22Rv1 (cell line): ENCODE measurements at regions not wholly inside any gene's neighbourhood (a gene's known extent, or its start where the extent isn't known, plus 50 kb on each side); places are given as distances from the start of the nearest gene placed in this dataset.

Experiments
- ZFX ChIP-seq: fragments of 450-650 bp; IDR thresholded peaks from 2 replicates; pipeline ENCODE4 v1.6.1; 2017; ENCODE audit warnings: antibody characterized with exemption, borderline replicate concordance
- TF ChIP-seq, protein P1 (sequence below): fragments of 450-650 bp; IDR thresholded peaks from 2 replicates; pipeline ENCODE4 v1.5.1; 2017; ENCODE audit warnings: mild to moderate bottlenecking

GRCh38 chr2:167332358-167332757 lies 444.1 kb downstream of the XIRP2 start:
- TF ChIP-seq, protein P1, sequence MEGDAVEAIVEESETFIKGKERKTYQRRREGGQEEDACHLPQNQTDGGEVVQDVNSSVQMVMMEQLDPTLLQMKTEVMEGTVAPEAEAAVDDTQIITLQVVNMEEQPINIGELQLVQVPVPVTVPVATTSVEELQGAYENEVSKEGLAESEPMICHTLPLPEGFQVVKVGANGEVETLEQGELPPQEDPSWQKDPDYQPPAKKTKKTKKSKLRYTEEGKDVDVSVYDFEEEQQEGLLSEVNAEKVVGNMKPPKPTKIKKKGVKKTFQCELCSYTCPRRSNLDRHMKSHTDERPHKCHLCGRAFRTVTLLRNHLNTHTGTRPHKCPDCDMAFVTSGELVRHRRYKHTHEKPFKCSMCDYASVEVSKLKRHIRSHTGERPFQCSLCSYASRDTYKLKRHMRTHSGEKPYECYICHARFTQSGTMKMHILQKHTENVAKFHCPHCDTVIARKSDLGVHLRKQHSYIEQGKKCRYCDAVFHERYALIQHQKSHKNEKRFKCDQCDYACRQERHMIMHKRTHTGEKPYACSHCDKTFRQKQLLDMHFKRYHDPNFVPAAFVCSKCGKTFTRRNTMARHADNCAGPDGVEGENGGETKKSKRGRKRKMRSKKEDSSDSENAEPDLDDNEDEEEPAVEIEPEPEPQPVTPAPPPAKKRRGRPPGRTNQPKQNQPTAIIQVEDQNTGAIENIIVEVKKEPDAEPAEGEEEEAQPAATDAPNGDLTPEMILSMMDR, result no peak
- TF ChIP-seq ZFX, result no peak
